ENCODE measurements at regions not wholly inside any gene's neighbourhood (a gene's known extent, or its start where the extent isn't known, plus 50 kb on each side); places are given as distances from the start of the nearest gene placed in this dataset.

DNA sequence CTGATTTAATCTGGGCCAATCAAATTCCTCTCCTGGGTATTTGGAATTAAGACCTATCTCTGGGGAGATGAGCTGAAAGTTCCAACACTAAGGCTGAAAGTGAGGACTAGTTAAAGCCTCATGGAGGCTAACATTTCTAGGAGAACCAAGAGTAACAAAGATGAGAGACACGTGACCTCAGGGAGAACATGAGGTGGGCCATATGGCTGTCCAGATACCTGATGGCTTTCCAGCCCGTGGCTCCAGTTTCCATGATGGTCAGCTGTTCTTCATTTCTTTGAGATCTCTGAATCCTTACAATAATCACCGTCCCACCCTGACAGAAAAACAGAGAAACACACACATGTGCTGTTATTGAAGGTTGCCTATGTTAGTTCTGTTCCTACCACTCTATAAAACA lies 66.1 kb downstream of the LEPR start:
- no peak for DNase-seq (ENCODE audit: low spot score)

DNA sequence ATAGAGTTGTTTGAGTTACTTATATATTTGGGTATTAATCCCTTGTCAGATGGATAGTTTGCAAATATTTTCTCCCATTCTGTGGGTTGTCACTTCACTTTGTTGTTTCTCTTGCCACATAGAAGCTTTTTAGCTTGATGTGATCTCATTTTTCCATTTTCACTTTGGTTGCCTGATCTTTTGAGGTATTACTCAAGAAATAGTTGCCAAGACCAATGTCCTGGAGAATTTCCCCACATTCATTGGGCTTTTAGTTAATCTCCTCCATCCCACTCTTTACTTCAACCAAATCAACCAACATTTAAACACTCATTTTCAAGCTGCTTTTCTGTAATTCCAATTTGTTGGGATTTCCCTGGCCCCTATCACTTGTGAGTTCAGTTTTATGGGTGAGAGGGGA lies 69.0 kb downstream of the LEPR start:
- DNase-seq (ENCODE audit: low spot score): no peak

DNA sequence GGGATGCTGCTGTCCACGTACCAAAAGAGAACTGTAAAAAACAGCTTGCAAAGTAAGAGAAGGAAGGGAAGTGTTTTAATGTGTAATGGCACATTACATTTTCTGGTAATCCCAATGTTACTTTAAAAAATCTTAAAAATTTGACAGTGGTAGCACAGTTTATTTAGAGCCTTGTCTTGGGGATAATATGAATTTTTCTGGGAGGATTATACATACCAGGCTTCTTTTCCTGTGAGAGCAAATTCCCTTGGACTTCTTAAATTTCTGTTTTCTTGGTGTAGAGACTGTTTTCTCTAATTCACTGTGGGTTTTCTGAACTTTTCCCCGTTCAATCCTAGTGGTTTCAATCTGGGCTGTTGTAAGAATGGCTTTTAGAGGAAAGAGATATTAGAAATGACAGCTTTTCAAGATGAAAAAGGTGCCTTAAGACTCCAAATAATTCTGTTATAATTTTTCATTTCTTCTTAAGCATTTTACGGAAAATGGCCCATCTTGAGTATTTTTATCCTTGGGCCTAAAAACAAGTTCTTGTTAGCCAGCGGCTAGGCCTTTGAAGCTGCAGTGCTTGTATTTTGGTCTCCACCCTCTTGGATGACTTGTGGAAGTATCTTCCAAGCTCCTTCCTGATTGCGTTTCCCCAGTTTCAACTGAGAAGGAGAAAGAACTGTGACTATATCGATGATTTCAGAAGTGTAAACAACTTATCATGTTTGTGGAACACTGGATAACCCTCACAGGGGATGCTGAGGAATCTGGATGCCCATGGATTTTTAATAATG lies 70.0 kb downstream of the LEPR start:
- DNase-seq (ENCODE audit: low spot score): no peak

DNA sequence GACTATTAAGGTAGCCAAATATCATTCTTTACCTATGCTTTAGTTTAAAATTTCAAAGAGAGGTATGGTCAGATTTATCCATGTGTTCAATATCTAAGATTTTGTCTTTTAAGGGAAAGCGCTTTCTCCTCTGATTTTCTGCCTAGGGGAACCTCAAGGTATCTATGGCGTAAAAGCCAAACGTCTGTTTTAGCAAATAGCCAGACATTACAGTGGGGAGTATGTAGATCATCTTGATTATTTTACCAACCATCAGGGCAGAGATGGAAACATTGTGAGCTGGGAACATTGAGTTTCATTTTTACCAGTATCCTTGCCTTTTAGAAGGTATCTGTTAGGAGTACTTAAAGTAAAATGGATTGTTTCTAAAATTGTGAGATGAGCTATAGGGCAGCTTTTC lies 71.0 kb downstream of the LEPR start:
- DNase-seq (ENCODE audit: low spot score): no peak

DNA sequence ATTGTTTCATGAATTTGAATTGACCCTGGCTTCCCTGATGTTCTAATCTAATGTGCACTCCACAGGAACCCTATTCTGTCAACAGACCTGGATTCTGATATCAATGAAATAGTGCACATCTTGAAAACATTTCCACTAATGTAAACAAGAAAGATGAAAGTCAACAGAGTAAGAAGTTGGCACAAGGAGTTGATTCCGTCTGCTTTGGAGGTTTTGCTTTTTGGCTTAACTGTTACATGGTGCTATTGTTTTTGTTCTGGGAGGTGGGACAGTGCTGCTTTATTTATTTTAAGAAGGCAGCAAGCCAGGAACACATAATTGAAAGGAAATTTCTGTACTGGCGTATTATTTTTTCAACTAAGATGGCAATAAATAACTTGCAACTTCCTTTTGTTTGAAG lies 73.3 kb downstream of the LEPR start:
- no peak for DNase-seq (ENCODE audit: low spot score)

DNA sequence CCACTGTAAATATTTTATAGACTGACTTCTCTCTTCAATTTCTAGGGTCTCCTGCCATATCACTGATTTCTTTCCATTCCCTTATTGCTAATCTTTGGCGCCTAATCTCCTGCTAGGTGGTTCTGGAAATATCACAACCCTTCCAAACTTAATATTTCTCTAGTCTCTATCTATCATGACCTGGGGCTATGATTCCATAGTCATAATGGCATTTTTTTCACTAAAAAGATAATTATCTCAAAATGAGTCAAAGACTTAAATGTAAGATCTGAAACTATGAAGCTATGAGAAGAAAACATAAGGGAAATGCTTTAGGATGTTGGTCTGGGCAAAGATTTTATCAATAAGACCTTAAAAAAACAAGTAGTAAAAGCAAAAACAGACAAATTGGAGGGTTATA lies 74.2 kb downstream of the LEPR start:
- DNase-seq (ENCODE audit: low spot score): no peak

DNA sequence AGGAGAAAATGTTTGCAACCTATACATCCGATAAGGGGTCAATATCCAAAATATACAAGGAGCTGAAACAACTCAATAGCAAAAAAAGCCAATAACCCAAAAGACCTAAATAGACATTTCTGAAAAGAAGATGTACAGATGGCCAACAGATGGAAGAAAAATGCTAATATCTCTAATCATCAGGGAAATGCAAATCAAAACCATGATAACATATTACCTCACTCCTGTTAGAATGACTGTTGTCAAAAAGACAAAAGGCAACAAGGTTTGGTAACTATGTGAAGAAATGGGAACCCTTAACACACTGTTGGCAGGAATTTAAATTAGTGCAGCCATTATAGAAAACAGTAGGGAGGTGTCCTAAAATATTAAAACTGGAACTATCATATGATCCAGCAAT lies 74.7 kb downstream of the LEPR start:
- no peak for DNase-seq (ENCODE audit: low spot score)

DNA sequence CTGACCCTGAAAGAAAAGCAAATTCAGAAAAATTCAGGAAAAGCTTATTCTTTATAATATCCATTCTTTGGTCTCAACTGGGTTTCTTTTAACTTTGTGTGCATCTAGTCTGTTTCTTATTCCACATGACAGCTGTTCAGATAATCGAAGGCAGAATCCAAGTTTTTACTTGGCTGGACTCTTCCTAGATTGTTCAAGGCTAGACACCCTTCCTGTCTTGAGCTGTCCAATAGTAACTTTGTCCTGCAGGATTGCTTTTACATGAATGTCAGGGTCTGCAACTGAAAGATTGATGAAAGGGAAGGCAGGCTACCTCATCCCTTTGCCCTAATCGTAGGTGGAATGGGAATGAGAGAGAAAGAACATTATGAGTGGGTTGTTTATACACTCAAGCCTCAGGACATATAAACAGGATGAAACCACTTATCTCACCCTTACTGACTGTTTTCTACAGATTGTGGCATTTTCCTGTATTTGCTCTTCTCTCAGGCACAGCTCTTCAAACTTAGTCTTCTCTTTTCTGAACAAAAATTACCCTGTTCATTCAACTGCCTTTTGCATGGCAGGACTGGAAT lies 76.9 kb downstream of the LEPR start:
- DNase-seq (ENCODE audit: low spot score): no peak

DNA sequence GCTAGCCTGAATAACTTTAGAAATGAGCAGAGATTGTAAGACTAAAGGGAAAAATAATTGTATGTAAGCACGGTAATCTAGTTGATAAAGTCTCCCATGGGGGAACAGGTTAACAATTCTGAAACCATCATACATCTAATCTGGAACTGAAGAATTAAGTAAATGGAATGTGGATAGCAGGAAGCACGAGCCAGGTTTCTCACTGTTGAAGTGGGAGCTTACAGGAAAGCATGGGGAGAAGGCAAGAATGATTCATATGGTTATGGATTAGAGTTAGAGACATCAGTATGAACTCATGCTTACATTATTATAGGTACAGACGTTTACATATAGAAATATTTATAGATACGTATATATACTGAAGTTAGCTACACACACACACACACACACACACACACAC lies 83.0 kb downstream of the LEPR start:
- no peak for DNase-seq (ENCODE audit: low spot score)

DNA sequence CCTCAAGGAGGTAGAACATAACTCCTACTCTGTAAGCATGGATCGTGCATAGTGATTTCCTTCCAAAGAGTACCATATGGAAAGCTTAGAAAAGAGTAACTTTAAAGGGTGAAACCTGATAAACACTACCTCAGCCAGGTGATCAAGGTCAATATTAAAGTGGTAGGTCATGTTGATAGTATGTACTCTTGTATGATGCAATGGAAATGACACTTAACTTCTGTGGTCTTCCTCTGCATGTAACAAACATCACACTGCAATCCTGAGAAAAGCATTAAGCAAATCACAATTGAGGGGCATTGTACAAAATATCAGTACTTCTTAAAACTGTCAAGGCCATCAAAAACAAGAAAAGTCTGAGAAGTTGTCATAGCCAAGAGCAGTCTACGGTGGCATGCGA lies 83.8 kb downstream of the LEPR start:
- DNase-seq (ENCODE audit: low spot score): no peak

DNA sequence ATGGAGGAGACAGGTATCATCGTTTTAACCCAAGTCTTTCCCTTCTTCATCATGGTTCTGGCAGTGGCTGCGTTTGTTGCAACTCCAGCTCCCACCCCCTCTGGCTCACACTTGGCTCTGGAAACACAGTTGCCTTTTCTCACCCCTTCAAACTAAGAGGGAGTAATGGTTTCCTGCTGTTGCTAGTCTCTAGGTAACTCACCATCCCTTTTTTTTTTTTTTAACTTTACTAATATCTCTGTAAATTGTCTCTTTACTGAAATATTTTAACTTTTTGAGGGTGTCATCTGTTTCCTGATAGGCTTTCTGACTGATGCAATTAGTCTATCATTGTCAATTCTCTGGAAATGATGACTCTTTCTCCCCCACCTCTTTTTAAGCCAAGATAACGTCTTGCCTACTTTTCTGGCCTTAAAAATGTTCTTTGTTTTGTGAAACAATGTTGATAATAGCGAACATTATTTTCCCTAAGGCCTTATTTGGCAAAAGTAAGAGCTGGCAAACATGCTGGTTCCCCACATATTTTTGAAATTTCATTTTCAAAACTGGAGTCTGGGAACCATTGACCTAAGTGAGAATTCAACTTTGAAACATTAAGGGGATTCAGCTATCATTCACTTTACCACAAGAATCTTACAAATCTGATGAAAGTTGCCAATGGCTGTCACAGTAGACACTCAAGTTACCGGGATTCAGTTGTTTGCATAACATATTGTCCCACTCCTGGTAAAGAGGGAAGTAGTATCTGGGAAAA lies 85.3 kb downstream of the LEPR start:
- DNase-seq (ENCODE audit: low spot score): no peak

DNA sequence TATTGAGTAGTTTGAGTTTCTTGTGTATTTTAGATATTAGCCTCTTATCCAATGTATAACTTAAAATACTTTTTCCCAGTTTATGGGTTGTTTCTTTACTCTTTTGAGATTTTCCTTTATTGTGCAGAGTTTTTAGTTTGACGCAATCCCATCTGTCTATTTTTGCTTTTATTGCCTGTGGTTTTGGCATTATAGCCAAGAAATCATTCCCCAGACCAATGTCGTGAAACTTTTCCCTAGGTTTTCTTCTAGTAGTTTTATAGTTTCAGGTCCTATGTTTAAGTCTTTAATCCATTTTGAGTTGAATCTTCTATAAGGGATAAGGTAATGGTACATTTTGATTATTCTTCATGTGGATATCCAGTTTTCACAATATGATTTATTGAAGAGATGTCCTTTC lies 87.6 kb downstream of the LEPR start:
- no peak for DNase-seq (ENCODE audit: low spot score)

DNA sequence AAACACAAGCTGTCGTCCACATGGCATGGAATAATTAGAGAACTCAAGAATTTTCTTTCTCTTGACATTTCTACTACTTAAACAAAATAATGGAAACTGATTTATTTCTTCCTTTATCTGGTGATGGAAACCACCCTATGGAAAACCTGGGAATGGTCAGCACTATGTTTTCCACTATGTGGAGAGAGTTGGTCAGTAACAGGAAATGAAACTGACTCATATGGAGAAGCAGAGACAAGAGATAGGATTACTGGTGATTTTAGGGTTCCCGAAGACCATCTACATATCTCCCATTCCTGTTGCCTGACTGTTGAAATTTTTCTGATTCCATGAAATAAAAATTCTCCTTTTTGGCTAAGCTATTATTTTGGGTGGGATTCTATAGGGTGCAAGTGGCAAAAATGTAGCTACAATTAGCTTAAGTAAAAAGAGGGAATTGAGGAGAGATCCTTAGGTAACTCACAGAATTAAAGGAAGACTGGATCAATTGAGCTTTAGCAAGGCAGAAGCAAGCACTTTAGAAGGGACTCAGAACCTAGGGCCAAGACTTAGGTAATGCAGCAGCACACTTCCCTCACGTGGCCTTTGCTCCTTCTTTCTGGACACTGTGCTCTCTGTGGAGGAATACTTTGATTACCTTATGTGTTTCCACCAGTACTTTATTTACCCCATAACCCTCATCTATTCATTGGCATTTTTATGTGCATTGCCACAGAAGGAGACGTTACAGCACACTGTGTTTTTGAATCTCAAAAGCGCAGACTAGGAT lies 89.6 kb downstream of the LEPR start:
- DNase-seq (ENCODE audit: low spot score): no peak

DNA sequence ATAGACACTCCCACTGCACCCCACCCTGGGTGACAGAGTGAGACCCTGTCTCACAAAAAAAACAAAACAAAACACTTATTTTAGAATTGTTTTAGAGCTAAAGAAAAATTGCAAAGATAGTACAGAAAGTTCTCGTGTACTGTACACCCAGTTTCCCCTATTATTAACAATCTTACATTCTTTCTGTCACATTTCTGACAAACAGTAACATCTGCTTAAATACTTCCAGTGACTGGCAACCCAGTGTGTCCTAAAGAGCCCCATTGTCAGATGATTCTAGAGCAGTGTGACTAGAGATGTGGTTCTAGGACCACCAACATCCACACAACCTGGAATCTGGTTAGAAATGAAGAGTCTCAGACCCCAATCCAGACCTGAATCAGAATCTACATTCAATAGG lies 90.5 kb downstream of the LEPR start:
- no peak for DNase-seq (ENCODE audit: low spot score)

DNA sequence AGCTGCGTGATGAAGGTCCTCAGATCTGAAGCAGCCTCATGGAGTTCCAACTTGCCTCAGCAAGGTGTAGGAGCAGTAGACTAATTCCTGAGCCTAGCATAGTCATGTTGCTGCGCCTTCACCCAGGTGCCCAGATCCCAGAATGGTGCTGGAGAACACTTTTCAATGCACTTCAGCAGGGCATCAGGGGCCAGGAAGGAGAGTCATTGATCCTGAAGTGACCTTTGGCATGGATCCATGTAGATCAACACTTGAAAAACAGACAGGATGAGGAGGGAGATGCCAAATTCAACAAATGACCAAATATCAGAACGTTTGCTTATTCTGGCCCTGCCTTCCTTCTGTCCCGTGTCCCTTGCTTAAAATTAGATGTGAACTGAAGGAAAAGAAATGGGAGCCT lies 91.9 kb downstream of the LEPR start:
- no peak for DNase-seq (ENCODE audit: low spot score)

DNA sequence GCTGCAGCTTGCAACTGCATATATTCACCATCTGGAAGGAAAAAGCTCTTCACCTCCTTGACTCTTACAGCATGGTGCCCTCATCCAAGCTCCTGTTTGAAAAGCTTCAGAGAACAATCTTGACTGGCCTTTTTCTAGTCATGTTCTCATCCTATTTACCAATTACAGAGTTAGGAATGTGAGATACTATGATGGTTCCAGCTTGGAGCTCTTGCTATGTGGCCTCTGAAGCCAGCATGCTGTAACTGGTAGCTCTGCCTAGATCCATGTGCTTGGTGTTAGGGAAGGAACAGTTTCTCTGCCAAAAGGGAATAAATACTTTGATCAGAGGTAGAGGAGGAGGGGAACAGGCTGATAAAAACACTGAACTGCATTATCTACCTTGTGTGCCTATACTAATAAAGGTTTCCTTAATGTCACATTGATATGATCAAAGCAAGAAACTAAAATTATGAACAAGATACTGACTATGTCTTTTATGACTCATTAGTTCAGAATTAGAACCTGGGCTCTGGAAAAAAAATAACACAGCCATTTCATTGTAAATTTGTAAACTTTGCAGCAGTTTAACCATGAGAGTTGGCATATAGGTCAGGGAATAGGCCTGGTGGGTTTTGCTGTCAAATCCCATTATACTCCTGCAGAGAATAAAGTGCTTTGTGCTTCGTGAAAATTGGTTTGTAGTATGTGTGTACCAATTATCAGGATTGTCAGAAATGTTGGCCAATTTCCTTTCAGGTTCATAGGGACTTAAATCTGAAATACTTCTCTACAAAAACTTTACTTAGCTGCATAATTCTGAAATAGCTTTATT lies 92.7 kb downstream of the LEPR start:
- no peak for DNase-seq (ENCODE audit: low spot score)

DNA sequence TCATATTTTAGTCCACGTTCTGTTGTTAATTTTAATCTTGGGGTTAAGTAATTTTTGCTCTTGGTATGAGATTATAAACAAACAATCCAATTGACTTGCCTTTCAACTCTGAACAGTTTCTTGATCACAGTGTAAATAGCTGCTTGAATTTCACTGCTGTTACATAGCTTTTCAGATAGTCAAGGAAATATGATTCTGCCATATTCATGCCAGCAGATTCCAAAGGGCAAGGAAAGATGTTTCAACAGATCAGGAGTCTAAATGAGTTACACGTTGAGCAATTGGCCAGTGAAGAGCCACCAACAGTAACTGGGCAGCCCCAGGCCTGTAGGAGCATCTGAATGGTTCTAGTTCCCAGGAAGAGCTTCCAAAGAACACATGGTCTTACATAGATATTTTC lies 93.6 kb downstream of the LEPR start:
- DNase-seq (ENCODE audit: low spot score): no peak

DNA sequence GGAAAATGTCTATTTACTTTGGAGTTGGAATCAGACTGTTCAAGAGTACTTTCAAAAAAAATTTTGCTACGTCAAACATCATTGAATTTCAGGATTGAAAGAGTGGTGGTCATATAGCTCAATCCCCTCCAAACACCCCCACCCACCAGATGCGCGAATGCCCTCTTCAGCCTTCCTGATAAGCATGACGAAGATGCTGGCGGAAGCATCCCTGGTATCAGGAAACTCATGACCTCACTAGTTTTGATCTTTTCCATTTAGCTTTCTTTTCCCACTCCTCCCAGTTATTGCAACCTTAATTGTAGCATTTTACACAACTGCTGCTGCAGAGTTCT lies 104.4 kb downstream of the LEPR start:
- DNase-seq (ENCODE audit: low spot score): no peak

DNA sequence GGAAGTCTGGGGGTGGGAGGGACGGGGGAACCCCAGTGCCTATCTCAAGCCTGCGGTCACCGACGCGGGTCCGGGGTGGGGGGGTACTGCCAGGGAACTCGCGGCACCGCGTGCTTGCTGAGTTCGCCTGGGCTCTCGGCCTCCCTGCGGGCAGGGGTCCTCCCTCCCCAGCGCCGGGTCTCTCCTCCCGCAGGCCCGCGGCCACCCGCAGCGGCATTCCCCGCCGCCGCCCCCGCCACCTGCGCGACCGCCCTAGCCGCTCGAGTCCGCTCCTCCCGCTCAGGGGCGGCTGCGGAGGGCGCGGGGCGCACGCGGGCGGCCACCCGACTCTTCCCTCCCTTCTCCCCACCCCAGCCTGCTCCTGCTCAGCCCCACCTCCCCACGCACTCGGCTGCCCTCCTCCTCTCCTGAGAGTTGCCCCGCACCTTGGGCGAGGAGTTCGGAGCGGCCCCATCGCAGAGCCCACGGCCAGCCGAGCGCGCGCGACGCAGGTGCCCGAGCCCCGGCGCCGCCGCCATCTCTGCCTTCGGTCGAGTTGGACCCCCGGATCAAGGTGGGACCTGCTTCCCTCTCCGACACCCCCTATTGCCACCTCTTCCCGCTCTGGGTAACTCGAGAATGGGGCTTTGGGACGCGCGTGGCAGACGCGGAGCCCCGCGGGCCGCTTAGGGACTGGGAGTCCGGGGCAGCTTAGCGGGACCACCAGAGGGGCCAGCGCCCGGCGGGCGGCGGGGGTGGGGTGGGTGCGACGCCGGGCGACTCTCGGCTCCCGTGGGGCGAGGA lies 105.0 kb downstream of the LEPR start:
- DNase-seq (ENCODE audit: low spot score): no peak

DNA sequence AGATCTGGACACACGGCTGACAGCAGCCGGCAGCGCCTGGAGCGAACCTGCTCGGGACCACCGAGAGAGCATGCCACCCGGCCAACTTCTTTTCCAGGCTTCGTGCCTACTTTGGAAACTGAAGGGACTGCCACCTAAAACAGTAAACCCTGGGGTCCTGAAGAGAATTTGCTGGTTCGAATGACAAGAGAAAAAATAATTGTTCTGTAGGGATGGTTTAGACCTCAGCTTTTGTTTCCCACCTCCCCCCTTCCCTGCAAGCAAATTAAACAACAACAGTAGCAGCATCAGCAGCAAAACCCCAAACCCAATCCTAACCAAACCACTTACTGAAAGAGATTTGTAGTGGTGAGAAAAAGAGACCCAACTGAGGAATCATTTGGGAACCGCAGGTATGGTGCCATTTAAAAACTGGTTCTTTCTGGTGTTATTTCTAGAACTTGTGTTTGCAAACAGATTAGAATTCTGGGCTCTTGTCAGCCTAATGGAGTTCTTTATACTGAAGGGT lies 105.6 kb downstream of the LEPR start:
- peak; percentile 23 for DNase-seq (ENCODE audit: low spot score)

DNA sequence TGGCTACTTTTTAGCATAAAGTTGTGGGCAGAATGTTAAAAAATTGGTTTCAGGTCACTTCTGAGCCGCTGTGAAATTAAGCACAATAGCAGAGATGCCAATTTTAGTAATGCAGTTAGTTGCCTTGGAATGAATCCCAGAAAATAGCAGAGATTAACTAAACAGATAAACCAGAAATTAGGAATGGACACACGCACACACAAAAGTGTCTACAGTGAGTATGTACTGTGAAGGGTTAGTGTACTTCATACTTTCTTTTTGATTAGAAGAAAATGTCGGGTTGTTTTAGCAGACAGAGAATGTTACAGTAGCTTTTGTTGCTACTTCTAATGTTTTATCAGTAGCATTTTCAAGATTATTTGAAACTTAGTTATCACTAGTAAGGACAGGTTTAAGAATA lies 106.7 kb downstream of the LEPR start:
- DNase-seq (ENCODE audit: low spot score): peak; percentile 49

Data from hematopoietic multipotent progenitor cell treated with erythropoietin and hydrocortisone succinate and interleukin-3 and kit ligand, for 17 days (in vitro differentiated cells).